ENCODE measurements at regions not wholly inside any gene's neighbourhood (a gene's known extent, or its start where the extent isn't known, plus 50 kb on each side); places are given as distances from the start of the nearest gene placed in this dataset.

DNA sequence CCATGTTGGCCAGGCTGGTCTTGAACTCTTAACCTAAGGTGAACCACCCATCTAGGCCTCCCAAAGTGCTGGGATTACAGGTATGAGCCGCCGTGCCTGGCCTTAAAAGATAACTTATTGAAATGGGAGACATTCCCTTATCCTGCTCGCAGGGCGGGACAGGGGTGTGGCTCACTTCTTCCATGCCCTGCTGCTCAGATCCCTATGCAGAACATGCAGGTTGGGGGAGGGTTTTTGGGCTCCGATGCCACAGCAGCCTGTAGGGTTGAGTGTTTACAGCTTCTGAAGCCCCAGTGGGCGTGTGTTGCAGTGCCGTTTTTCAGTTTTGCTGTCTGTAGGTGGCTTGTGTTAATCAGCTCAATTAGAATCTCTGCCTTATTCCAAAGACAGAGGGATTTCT is 108.0 kb upstream of the BRINP1 start:
- DNase-seq (ENCODE audit: low read depth) (no peak), FAIRE-seq (no peak)
- H3K36me3 ChIP-seq (ENCODE audit: control insufficient read depth, insufficient read depth, low read length): no peaks in the 10 kb centered on the region
- TF ChIP-seq, protein P1, sequence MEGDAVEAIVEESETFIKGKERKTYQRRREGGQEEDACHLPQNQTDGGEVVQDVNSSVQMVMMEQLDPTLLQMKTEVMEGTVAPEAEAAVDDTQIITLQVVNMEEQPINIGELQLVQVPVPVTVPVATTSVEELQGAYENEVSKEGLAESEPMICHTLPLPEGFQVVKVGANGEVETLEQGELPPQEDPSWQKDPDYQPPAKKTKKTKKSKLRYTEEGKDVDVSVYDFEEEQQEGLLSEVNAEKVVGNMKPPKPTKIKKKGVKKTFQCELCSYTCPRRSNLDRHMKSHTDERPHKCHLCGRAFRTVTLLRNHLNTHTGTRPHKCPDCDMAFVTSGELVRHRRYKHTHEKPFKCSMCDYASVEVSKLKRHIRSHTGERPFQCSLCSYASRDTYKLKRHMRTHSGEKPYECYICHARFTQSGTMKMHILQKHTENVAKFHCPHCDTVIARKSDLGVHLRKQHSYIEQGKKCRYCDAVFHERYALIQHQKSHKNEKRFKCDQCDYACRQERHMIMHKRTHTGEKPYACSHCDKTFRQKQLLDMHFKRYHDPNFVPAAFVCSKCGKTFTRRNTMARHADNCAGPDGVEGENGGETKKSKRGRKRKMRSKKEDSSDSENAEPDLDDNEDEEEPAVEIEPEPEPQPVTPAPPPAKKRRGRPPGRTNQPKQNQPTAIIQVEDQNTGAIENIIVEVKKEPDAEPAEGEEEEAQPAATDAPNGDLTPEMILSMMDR (IDR thresholded peaks at IDR 0.05; ENCODE audit: insufficient read depth, low read length, severe bottlenecking): no peak
- H3K27me3 ChIP-seq (ENCODE audit: control insufficient read depth, insufficient read depth, low read length): no peaks in the 10 kb centered on the region
- no peak overlapping the region for H3K4me3 ChIP-seq (ENCODE audit: low read depth, low read length)

DNA sequence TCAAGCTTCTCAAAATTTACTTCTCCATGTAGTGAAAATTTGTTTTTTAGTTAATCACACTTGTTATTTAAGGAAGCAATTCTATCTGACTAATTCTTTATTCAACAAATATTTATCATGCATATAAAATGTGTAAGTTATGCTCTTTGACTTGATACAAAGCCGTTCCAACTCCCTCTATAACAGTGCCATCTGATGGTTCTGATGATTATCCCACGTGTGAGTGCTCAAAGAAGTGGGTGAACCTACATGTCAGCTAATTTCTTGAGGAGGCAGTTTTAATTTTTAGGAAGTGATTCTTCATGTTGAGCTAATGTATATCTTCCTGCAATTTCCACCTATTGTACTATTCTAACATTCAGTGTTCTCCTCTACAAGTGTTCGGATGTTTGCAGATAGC is 88.8 kb upstream of the BRINP1 start:
- H3K36me3 ChIP-seq (ENCODE audit: control insufficient read depth, insufficient read depth, low read length): no peaks in the 10 kb centered on the region
- no peak for FAIRE-seq
- H3K4me3 ChIP-seq (ENCODE audit: low read depth, low read length): no peak overlapping the region
- DNase-seq (ENCODE audit: low read depth): no peak
- H3K27me3 ChIP-seq (ENCODE audit: control insufficient read depth, insufficient read depth, low read length): no peaks in the 10 kb centered on the region
- TF ChIP-seq, protein P1 (IDR thresholded peaks at IDR 0.05; ENCODE audit: insufficient read depth, low read length, severe bottlenecking): no peak

DNA sequence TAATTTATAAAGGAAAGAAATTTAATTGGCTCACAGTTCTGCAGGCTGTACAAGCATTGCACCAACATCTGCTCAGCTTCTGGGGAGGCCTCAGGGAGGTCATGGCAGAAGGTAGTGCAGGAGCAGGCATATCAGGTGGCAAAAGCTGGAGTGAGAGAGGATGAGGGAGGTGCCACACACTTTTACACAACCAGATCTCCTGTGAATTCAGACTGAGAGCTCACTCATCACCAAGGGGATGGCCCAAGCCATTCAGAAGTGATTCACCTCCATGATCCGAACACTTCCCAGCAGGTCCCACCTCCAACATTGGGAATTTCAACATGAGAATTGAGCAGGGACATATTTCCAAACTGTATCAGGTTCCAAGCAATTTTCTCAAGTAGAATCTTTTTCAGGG is 84.7 kb upstream of the BRINP1 start:
- no peak for FAIRE-seq
- peak; percentile 44 for DNase-seq (ENCODE audit: low read depth)
- no peak overlapping the region for H3K4me3 ChIP-seq (ENCODE audit: low read depth, low read length)
- H3K27me3 ChIP-seq (ENCODE audit: control insufficient read depth, insufficient read depth, low read length): no peaks in the 10 kb centered on the region
- TF ChIP-seq, protein P1 (IDR thresholded peaks at IDR 0.05; ENCODE audit: insufficient read depth, low read length, severe bottlenecking): no peak
- no peaks in the 10 kb centered on the region for H3K36me3 ChIP-seq (ENCODE audit: control insufficient read depth, insufficient read depth, low read length)

DNA sequence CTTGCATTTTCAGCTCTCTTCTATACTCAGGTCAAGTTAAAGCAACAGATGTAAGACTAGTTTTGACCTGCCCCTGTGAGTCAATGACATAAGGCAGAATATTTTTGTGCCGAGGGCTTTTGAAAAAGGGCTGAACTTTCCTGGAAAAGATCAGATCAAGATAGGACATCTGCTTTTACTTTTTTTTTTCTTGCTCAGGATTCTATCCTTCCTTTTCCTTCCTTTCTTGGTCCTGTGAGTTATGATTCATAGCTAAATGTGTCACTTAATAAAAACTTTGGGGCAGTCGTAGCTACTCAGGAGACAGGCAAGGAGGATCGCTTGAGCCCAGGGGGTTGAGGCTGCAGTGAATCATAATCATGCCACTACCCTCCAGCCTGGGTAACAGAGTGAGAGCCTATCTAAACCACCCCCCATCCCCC is 84.3 kb upstream of the BRINP1 start:
- peak; percentile 58 for DNase-seq (ENCODE audit: low read depth)
- H3K27me3 ChIP-seq (ENCODE audit: control insufficient read depth, insufficient read depth, low read length): no peaks in the 10 kb centered on the region
- no peaks in the 10 kb centered on the region for H3K36me3 ChIP-seq (ENCODE audit: control insufficient read depth, insufficient read depth, low read length)
- H3K4me3 ChIP-seq (ENCODE audit: low read depth, low read length): no peak overlapping the region
- FAIRE-seq: no peak
- TF ChIP-seq, protein P1 (IDR thresholded peaks at IDR 0.05; ENCODE audit: insufficient read depth, low read length, severe bottlenecking): no peak

DNA sequence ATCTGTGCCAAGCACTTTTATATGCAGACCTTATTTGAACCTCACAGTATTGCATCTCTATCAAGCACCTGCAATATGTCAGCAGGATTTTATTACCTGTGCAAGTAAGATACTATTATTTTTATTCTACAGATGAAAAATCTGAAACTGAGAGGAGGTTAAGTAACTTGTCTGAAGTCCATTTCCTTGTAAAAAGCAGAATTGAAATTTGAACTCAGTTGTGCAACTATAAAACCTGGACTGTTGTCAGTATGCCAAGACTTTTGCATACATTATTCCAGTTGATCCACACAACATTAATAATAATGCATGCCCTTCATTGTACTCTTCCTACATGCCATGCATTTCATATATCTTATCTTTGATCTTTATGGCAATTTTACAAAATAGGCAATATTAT is 82.2 kb upstream of the BRINP1 start:
- Histone ChIP-seq H3K27me3 (ENCODE audit: control insufficient read depth, insufficient read depth, low read length) (no peaks in the 10 kb centered on the region), H3K36me3 (ENCODE audit: control insufficient read depth, insufficient read depth, low read length) (no peaks in the 10 kb centered on the region), H3K4me3 (ENCODE audit: low read depth, low read length) (no peak overlapping the region)
- FAIRE-seq (no peak), DNase-seq (ENCODE audit: low read depth) (no peak)
- TF ChIP-seq, protein P1 (IDR thresholded peaks at IDR 0.05; ENCODE audit: insufficient read depth, low read length, severe bottlenecking): no peak

DNA sequence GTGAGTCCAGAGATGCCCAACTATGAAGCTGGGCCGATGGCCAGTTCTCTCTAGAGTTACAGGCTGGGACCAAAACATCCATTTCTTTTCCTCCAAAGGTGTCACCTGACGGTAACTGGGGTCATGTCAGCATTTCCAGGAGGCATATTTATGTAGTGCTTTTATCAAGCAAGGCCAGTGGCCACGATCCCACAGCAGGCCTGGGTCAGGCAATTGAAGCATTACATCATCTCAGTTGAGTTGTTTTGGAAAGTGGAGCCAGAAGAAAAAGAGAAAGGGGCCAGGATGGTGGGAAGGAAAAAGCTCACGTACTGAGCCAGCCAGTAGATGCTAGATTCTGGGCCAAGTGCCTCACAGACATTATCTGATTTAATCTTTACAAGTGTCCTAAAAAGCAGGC is 73.9 kb upstream of the BRINP1 start:
- FAIRE-seq (no peak), DNase-seq (ENCODE audit: low read depth) (no peak)
- TF ChIP-seq, protein P1 (IDR thresholded peaks at IDR 0.05; ENCODE audit: insufficient read depth, low read length, severe bottlenecking): no peak
- Histone ChIP-seq H3K4me3 (ENCODE audit: low read depth, low read length) (no peak overlapping the region), H3K36me3 (ENCODE audit: control insufficient read depth, insufficient read depth, low read length) (no peaks in the 10 kb centered on the region), H3K27me3 (ENCODE audit: control insufficient read depth, insufficient read depth, low read length) (no peaks in the 10 kb centered on the region)

Measured in bronchial epithelial cell (primary cell).